Cerebellar cortex (tissue), 1 donor: ENCODE measurements at regions not wholly inside any gene's neighbourhood (a gene's known extent, or its start where the extent isn't known, plus 50 kb on each side); places are given as distances from the start of the nearest gene placed in this dataset.
"Not testable (repeated sequence)": the region's sequence is repeated elsewhere in the genome, so short reads cannot be mapped to it uniquely, and the experiment has no call there.

Experiments
- DNase-seq: peaks from one replicate; pipeline ENCODE4 v3.0.0-alpha.2; 2015; ENCODE audit warnings: low spot score

- not testable (repeated sequence) for DNase-seq
Measured at GRCh38 chr6:102910701-102911139, 1517.2 kb downstream of the GRIK2 start.

DNA sequence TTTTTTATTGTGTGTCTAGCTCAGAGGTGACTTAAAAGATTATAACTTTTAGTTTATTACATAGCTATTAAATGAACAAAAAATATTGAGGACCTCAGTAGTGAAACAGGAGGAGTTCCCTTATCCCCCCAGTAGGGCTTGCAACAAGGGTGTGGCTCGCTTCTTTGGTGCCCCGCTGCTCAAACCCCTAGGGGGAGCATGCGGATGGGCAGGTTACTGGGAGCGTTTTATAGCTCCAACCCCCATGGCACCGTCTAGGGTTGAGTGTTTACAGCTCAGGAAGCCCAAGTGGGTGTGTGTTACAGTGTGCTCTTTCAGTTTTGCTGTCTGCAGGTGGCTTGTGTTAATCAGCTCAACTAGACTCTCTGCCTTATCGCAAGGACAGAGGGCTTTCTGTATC lies 1513.7 kb downstream of the GRIK2 start:
- no peak for DNase-seq

DNA sequence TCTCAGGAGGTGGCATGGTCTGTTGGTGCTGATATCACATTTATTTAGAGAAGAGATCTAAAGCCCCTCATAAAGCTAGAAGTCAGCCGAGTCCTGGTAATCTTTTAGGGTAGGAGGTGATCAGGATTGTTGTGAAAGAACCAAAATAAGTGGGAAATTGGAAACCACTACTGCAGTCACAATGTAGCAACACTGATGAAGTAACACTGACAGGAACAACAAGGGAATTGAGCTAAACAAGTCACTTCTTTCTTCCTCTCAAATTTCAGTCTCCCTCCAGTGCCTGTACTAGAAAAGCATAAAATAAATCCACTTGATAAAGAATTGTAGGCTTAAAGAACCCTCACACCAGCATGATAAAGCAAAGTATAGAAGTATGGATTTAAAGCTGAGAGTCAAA lies 1509.0 kb downstream of the GRIK2 start:
- no peak for DNase-seq

GRCh38 chr6:102895683-102896082 lies 1502.2 kb downstream of the GRIK2 start:
- no peak for DNase-seq

- DNase-seq = no peak
Measured at GRCh38 chr6:102885165-102885564, 1491.7 kb downstream of the GRIK2 start.

- no peak for DNase-seq
Measured at GRCh38 chr6:102853249-102853955, 1459.9 kb downstream of the GRIK2 start.

GRCh38 chr6:102848796-102849195 lies 1455.3 kb downstream of the GRIK2 start:
- DNase-seq = no peak

DNA sequence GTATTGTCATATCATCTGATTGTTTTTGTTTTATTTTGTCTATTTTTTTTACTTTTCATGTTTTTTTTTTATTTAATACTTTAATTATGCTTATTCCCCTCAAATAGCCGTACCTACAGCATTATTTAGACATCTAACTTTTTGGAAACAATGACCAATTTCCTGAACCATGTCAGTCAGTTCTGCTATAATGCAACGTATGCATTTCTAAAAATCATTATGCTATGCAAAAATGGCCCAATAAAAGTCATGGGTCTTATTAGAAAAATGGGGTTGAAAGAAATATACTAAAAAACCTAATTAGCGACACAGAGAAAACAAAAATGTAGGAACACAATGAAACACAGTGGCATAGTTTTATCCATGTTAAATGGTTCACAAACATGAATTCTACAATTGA lies 1454.7 kb downstream of the GRIK2 start:
- DNase-seq = no peak

- no peak for DNase-seq
Measured at GRCh38 chr6:102841060-102841459, 1447.6 kb downstream of the GRIK2 start.

- DNase-seq = no peak
Measured at GRCh38 chr6:102832021-102832420, 1438.5 kb downstream of the GRIK2 start.

- DNase-seq = no peak
Measured at GRCh38 chr6:102820098-102820497, 1426.6 kb downstream of the GRIK2 start.

DNA sequence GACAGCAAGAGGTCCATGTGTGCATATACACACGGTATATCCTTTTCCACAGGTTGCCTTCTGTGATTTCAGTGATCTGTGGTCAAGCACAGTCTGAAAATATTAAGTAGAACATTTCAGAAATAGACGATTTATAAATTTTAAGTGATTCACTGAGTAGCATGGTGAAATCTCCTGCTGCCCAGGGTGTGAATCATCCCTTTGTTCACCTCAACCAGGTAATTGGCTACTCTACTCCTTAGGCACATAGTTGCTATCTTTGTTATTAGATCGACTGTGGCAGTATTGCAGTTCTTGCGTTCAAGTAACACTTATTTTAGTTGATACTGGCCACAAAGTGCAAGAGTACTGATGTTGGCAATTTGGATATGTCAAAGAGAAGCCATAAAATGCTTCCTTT lies 1421.7 kb downstream of the GRIK2 start:
- DNase-seq = no peak

DNA sequence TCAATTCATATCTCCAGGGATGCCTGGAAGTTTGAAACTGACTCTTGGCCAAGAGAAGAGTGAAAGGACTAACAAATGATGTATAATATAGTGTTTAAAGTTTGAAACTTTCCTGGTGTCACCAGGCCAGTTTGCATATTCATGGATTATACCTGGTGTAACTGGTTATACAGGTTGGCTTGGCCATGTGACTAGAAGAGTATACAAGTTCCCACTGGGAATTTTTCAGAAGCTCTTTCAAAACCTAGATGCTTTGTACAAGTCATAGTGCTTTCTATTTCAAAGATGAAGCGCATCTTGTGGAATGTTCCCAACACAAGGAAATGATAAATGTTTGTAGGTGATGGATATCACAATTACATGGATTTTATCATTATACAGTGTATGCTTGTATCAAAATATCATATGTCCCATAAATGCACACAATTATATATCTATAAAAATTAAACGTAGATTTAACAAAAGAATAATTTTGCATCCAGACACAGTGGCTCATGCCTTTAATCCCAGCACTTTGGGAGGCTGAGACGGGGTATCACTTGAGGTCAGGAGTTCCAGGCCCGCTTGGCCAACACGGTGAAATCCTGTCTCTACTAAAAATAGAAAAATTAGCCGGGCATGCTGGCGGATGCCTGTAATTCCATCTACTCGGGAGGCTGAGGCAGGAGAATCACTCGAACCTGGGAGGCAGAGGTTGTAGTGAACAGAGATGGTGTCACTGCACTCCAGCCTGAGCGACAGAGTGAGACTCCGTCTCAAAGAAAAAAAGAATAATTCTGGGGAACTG lies 1420.2 kb downstream of the GRIK2 start:
- DNase-seq = no peak

GRCh38 chr6:102812242-102812641 lies 1418.7 kb downstream of the GRIK2 start:
- DNase-seq = no peak

GRCh38 chr6:102808944-102809505 lies 1415.5 kb downstream of the GRIK2 start:
- peak; percentile 76 for DNase-seq

- DNase-seq = no peak
Measured at GRCh38 chr6:102799051-102799450, 1405.5 kb downstream of the GRIK2 start.

DNA sequence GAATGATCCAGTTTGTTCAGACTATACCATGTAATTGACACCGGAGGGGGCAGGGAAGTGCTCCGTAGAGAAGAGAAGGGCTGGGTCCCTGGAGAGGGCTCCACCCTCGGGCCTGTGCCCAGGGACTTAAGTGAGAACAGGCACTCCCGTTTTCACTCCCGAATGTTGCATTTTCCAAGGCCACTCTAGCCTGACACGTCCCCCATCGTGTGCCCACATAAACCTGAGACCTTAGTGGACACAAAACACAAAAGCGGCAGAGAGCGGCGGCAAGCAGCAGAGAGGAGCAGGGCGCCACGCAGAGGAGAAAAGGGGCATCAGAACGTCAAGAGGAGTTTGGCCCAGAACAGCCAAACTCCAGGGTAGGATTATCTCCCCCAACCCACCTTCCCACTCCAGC lies 1405.1 kb downstream of the GRIK2 start:
- DNase-seq = peak; percentile 21

GRCh38 chr6:102793752-102794151 lies 1400.2 kb downstream of the GRIK2 start:
- no peak for DNase-seq

- no peak for DNase-seq
Measured at GRCh38 chr6:102774326-102774725, 1380.8 kb downstream of the GRIK2 start.

- DNase-seq = no peak
Measured at GRCh38 chr6:102773636-102774035, 1380.1 kb downstream of the GRIK2 start.

DNA sequence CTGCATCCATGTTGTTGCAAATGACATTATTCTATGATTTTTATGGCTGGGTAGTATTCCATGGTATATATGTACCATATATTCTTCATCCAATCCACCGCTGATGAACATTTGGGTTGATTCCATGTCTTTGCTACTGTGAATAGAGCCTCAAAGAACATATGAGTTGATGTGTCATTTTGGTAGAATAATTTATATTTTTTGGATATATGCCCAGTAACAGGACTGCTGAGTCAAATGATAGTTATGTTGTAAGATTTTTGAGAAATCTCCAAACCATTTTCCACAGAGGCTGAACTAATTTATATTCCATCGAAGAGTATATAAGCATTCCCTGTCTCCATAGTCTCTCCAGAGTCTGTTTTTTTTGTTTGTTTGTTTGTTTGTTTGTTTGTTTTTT lies 1373.5 kb downstream of the GRIK2 start:
- DNase-seq = no peak

GRCh38 chr6:102764317-102764716 lies 1370.8 kb downstream of the GRIK2 start:
- DNase-seq = no peak

DNA sequence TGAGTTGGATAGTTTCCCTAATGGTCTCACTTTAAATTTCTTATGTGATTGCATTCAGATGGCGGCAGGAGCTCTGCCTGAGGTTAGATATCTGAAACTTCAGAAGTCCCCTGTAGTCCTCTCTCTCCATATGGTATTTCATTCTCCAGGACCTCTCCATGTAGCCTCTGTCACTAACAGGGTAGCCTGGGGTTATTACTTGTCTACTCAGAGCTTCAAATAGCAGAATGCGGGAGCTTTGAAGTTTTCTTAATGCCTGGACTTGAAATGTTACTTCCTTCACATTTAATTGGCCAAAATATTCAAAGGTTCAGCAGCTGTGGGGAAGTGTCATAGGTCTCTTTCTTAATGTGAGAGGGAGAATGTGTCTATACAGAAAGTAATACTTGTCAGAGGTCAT lies 1370.4 kb downstream of the GRIK2 start:
- no peak for DNase-seq
